Testis (tissue), 2 donors: ENCODE measurements at regions not wholly inside any gene's neighbourhood (a gene's known extent, or its start where the extent isn't known, plus 50 kb on each side); places are given as distances from the start of the nearest gene placed in this dataset.

Source experiments
- DNase-seq: peaks from one replicate; pipeline ENCODE4 v3.0.0-alpha.2; 2019
- H3K27ac ChIP-seq, 2 donors: fragments of 200-600 bp; sonication (generic); one replicate each; pipeline ENCODE4 v1.5.1; 2019
- H3K27me3 ChIP-seq: fragments of 200-600 bp; sonication (generic); one replicate; pipeline ENCODE4 v1.5.1; 2019
- H3K36me3 ChIP-seq: fragments of 200-600 bp; sonication (generic); one replicate; pipeline ENCODE4 v1.5.1; 2017; ENCODE audit warnings: low read depth; ENCODE audit errors: missing control alignments
- H3K4me1 ChIP-seq: fragments of 200-600 bp; sonication (generic); one replicate; pipeline ENCODE4 v1.5.1; 2019
- H3K4me3 ChIP-seq, 2 donors: fragments of 200-600 bp; sonication (generic); one replicate each; pipeline ENCODE4 v1.5.1; 2017 to 2019
- H3K9me3 ChIP-seq: fragments of 200-600 bp; sonication (generic); one replicate; pipeline ENCODE4 v1.5.1; 2017
- POLR2A ChIP-seq: fragments of 450-650 bp; IDR thresholded peaks from one replicate; pipeline ENCODE4 v1.6.1; 2017; ENCODE audit warnings: antibody characterized with exemption, mild to moderate bottlenecking, moderate library complexity
- WGBS, 2 donors: methylation state at CpG; one replicate each; pipeline ENCODE4 v1.1.5; 2018; 5-methylcytosine and 5-hydroxymethylcytosine counted together
- intact Hi-C: fragments of 100-400 bp; cut with DNase I; formaldehyde crosslinking; loops from one replicate; pipeline ENCODE4 v1.15.1; 2023; ENCODE audit warnings: low total_unique reads
- TF ChIP-seq, protein P1 (sequence below), 3 experiments: fragments of 450-650 bp in 2 of 3; fragments of 200-600 bp in 1 of 3; sonication (generic) in 1 of 3; IDR thresholded peaks; one replicate each; pipeline ENCODE4 v1.5.1; 2016 to 2019; ENCODE audit warnings: antibody characterized with exemption in 3 of 3, mild to moderate bottlenecking in 2 of 3, moderate library complexity in 1 of 3

DNA sequence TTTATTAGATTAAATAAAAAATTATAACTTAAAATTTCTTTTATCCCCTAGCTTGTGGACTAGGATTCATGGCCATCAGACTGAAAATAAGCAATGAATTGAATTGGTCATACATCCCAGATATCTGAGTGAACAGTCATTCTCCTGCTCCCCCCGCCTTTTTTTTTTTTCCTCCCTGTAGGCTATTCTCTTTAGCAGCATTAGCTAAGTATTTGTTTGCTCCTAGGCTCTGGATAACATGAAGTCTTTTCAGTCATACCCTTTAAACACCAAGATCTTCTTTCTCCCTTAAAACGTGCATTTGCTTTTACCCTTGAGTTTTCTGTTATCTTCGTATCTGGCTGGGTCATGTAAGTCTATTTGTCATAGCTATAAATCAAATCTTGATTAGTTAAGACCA, 866.7 kb upstream of the SPRY2 start:
- TF ChIP-seq, protein P1, sequence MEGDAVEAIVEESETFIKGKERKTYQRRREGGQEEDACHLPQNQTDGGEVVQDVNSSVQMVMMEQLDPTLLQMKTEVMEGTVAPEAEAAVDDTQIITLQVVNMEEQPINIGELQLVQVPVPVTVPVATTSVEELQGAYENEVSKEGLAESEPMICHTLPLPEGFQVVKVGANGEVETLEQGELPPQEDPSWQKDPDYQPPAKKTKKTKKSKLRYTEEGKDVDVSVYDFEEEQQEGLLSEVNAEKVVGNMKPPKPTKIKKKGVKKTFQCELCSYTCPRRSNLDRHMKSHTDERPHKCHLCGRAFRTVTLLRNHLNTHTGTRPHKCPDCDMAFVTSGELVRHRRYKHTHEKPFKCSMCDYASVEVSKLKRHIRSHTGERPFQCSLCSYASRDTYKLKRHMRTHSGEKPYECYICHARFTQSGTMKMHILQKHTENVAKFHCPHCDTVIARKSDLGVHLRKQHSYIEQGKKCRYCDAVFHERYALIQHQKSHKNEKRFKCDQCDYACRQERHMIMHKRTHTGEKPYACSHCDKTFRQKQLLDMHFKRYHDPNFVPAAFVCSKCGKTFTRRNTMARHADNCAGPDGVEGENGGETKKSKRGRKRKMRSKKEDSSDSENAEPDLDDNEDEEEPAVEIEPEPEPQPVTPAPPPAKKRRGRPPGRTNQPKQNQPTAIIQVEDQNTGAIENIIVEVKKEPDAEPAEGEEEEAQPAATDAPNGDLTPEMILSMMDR (IDR thresholded peaks at IDR 0.05), result no peak
- no peak for TF ChIP-seq POLR2A
- no peaks in the 10 kb centered on the region for H3K9me3 ChIP-seq
- 66 to 71% methylated on average over 3 of the region's 3 CpGs for WGBS, 2 donors
- H3K4me3 ChIP-seq, result no peak overlapping the region
- H3K27me3 ChIP-seq, result no peaks in the 10 kb centered on the region
- DNase-seq, result no peak
- H3K4me1 ChIP-seq, result no peaks in the 10 kb centered on the region
- intact Hi-C loops, result no loop called here
- no peak overlapping the region for H3K27ac ChIP-seq
- no peaks in the 10 kb centered on the region for H3K36me3 ChIP-seq

GRCh38 chr13:81207231-81207630, 866.3 kb upstream of the SPRY2 start:
- TF ChIP-seq, protein P1 (IDR thresholded peaks at IDR 0.05), result no peak
- no peak for TF ChIP-seq POLR2A
- Histone ChIP-seq H3K36me3 (no peaks in the 10 kb centered on the region), H3K4me1 (no peaks in the 10 kb centered on the region), H3K4me3 (no peak overlapping the region), H3K27me3 (no peaks in the 10 kb centered on the region), H3K27ac (no peak overlapping the region), H3K9me3 (no peaks in the 10 kb centered on the region)
- intact Hi-C loops, result no loop called here
- DNase-seq, result no peak

DNA sequence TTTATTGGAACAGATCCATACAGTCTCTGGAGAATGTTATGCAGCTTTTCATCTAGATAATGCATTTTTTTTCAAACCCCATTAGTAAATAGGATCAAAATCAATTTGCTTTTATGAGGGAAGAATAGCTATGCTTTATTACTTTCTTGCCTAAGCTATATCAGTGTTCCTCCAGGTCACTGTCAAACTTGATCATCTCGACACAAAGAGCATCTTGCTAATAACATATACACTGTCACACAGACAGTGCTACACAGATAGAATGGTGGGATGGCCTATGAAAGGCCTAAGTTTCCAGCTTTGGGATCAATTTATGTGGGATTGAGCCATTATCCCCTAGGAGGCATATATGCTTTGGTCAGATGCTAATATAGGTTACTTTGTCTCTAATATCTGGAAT, 862.9 kb upstream of the SPRY2 start:
- TF ChIP-seq, protein P1 (IDR thresholded peaks at IDR 0.05), result no peak
- TF ChIP-seq POLR2A, result no peak
- Histone ChIP-seq H3K36me3 (no peaks in the 10 kb centered on the region), H3K27me3 (no peaks in the 10 kb centered on the region), H3K9me3 (no peaks in the 10 kb centered on the region), H3K4me3 (no peak overlapping the region), H3K27ac (no peak overlapping the region), H3K4me1 (no peaks in the 10 kb centered on the region)
- intact Hi-C loops, result no loop called here
- 83 to 94% methylated on average over 1 of the region's 1 CpG for WGBS, 2 donors
- DNase-seq, result no peak

- Histone ChIP-seq H3K36me3 (no peaks in the 10 kb centered on the region), H3K9me3 (no peaks in the 10 kb centered on the region), H3K4me3 (no peak overlapping the region), H3K27me3 (no peaks in the 10 kb centered on the region), H3K4me1 (no peaks in the 10 kb centered on the region), H3K27ac (no peak overlapping the region)
- 20% methylated on average over 4 of the region's 4 CpGs for WGBS, 2 donors
- intact Hi-C loops, result no loop called here
- no peak for DNase-seq
- no peak for TF ChIP-seq POLR2A
- TF ChIP-seq, protein P1 (IDR thresholded peaks at IDR 0.05), result no peak
Observed at GRCh38 chr13:81199956-81200355, 859.0 kb upstream of the SPRY2 start.

DNA sequence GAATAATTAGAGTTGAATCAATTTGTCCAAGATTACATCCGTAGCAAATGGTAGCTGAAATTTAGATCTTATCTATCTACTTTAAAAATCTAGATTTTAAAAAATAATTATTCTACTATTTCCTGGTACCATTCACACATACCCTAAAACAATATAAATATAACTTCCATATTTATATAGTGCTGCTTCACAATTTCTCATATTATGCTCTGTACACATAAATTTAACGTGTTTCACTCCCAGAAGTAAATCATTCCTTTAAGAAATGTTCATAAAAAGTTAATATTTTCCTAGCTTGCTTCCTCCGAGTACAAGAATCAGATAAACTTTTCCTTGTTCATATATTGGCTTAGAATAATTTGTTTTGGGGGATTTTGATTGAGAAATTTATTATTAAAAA, 857.0 kb upstream of the SPRY2 start:
- no peak for DNase-seq

More for the DNA sequence above, 857.0 kb upstream of the SPRY2 start:
- TF ChIP-seq, protein P1 (IDR thresholded peaks at IDR 0.05), result no peak
- TF ChIP-seq POLR2A, result no peak
- Histone ChIP-seq H3K4me1 (no peaks in the 10 kb centered on the region), H3K27me3 (no peaks in the 10 kb centered on the region), H3K9me3 (no peaks in the 10 kb centered on the region), H3K36me3 (no peaks in the 10 kb centered on the region), H3K27ac (no peak overlapping the region), H3K4me3 (no peak overlapping the region)
- intact Hi-C loops, result no loop called here
- WGBS, 2 donors, result 54 to 63% methylated on average over 3 of the region's 3 CpGs
